OCI-LY7 (cell line): ENCODE measurements at regions not wholly inside any gene's neighbourhood (a gene's known extent, or its start where the extent isn't known, plus 50 kb on each side); places are given as distances from the start of the nearest gene placed in this dataset.

Experiments used
- BruUV-seq: library from RNA; stranded (reverse); fragments of 400-500 nt; replicated peaks from 2 replicates; lab custom pipeline; 2021; lab: Mats Ljungman, UMichigan
- CTCF ChIA-PET: fragments of 300-600 bp; sonication (Branson Sonifier 250); formaldehyde crosslinking; loops from one replicate; lab custom pipeline; 2022; ENCODE audit warnings: antibody characterized with exemption; ENCODE audit not compliant: unreplicated experiment; lab: Charles Lee
- POLR2A ChIA-PET: fragments of 300-600 bp; sonication (Branson Sonifier 250); formaldehyde crosslinking; loops from one replicate; lab custom pipeline; 2022; ENCODE audit warnings: antibody characterized with exemption; lab: Charles Lee
- DNase-seq: peaks from one replicate; pipeline ENCODE4 v3.0.0-alpha.2; 2015; ENCODE audit warnings: low spot score
- H2AFZ ChIP-seq: fragments of 200-600 bp; sonication (generic), shearing (Covaris generic); 2 replicates; pipeline ENCODE4 v1.6.1; 2014; ENCODE audit warnings: mild to moderate bottlenecking, antibody characterized with exemption, low read length, moderate library complexity
- H3K27ac ChIP-seq: fragments of 200-600 bp; sonication (generic); 2 replicates; pipeline ENCODE4 v1.5.1; 2014; ENCODE audit warnings: mixed run types, low read depth, mild to moderate bottlenecking, moderate library complexity, low read length, inconsistent platforms; ENCODE audit not compliant: poor library complexity, severe bottlenecking
- H3K36me3 ChIP-seq: fragments of 200-600 bp; sonication (generic); 2 replicates; pipeline ENCODE4 v1.6.1; 2014; ENCODE audit warnings: mild to moderate bottlenecking, antibody characterized with exemption, low read length, moderate library complexity, mixed read lengths; ENCODE audit not compliant: insufficient read depth
- H3K4me1 ChIP-seq: fragments of 200-600 bp; sonication (generic); 2 replicates; pipeline ENCODE4 v1.5.1; 2014; ENCODE audit warnings: mild to moderate bottlenecking, low read length; ENCODE audit not compliant: insufficient read depth, poor library complexity, severe bottlenecking
- H3K4me2 ChIP-seq: fragments of 200-600 bp; sonication (generic); 2 replicates; pipeline ENCODE4 v1.6.1; 2014; ENCODE audit warnings: mild to moderate bottlenecking, low read length
- H3K4me3 ChIP-seq: fragments of 200-600 bp; sonication (generic); 2 replicates; pipeline ENCODE4 v1.5.1; 2014; ENCODE audit warnings: mild to moderate bottlenecking, low read depth, low read length; ENCODE audit not compliant: poor library complexity, severe bottlenecking
- H3K79me2 ChIP-seq: fragments of 200-600 bp; sonication (generic); 2 replicates; pipeline ENCODE4 v1.6.1; 2016; ENCODE audit warnings: low read depth, mild to moderate bottlenecking, low read length, moderate library complexity, mixed read lengths; ENCODE audit not compliant: insufficient read depth
- H3K9me2 ChIP-seq: fragments of 200-600 bp; sonication (generic); 2 replicates; pipeline ENCODE4 v1.6.1; 2016; ENCODE audit warnings: mild to moderate bottlenecking, low read length, mixed read lengths; ENCODE audit not compliant: insufficient read depth
- H3K9me3 ChIP-seq: fragments of 200-600 bp; sonication (generic); 2 replicates; pipeline ENCODE4 v1.6.1; 2014; ENCODE audit warnings: mild to moderate bottlenecking, mixed run types, low read length, mixed read lengths
- H4K20me1 ChIP-seq: fragments of 200-600 bp; sonication (generic); 2 replicates; pipeline ENCODE4 v1.6.1; 2014; ENCODE audit warnings: mild to moderate bottlenecking, antibody characterized with exemption, low read length, moderate library complexity, mixed read lengths; ENCODE audit not compliant: insufficient read depth
- CTCF ChIP-seq: fragments of 200-600 bp; sonication (generic); conservative IDR thresholded peaks from 2 replicates; pipeline ENCODE4 v1.5.1; 2014; ENCODE audit warnings: mild to moderate bottlenecking, antibody characterized with exemption, low read length, moderate library complexity, mixed read lengths
- EZH2phosphoT487 ChIP-seq: fragments of 200-600 bp; sonication (generic); IDR thresholded peaks from 2 replicates; pipeline ENCODE4 v1.6.1; 2018; ENCODE audit warnings: low read depth, borderline replicate concordance, mild to moderate bottlenecking, mixed run types, antibody characterized with exemption, low read length, moderate library complexity, mixed read lengths
- intact Hi-C: fragments of 100-400 bp; cut with micrococcal nuclease; formaldehyde crosslinking; loops from one replicate; pipeline ENCODE4 v1.10.0; 2022; ENCODE audit not compliant: unreplicated experiment

- DNase-seq, result no peak
- Histone ChIP-seq H2AFZ (no peak overlapping the region), H3K4me3 (no peak overlapping the region), H3K4me1 (no peaks in the 10 kb centered on the region), H3K36me3 (no peaks in the 10 kb centered on the region), H3K27ac (no peak overlapping the region), H3K79me2 (no peaks in the 10 kb centered on the region), H3K9me3 (no peaks in the 10 kb centered on the region), H4K20me1 (no peaks in the 10 kb centered on the region), H3K9me2 (no peaks in the 10 kb centered on the region), H3K4me2 (no peak overlapping the region)
- POLR2A ChIA-PET, result no interaction called here
- CTCF ChIA-PET, result no interaction called here
- TF ChIP-seq CTCF (no peak), EZH2phosphoT487 (no peak)
- intact Hi-C loops, result no loop called here
- no TSS peak for BruUV-seq
These were observed 323.0 kb upstream of the SPANXN4 start for GRCh38 chrX:142702749-142703148.

- H2AFZ ChIP-seq, result no peak overlapping the region
- H3K4me2 ChIP-seq, result no peak overlapping the region
- no peak overlapping the region for H3K4me3 ChIP-seq
- H3K9me2 ChIP-seq, result no peaks in the 10 kb centered on the region
- H3K9me3 ChIP-seq, result no peaks in the 10 kb centered on the region
- DNase-seq, result no peak
- no peak overlapping the region for H3K27ac ChIP-seq
- H3K79me2 ChIP-seq, result no peaks in the 10 kb centered on the region
- no peak for TF ChIP-seq EZH2phosphoT487
- TF ChIP-seq CTCF, result no peak
- no peaks in the 10 kb centered on the region for H3K4me1 ChIP-seq
- no TSS peak for BruUV-seq
- ChIA-PET CTCF (no interaction called here), POLR2A (no interaction called here)
- intact Hi-C loops, result no loop called here
- no peaks in the 10 kb centered on the region for H3K36me3 ChIP-seq
- no peaks in the 10 kb centered on the region for H4K20me1 ChIP-seq
These were observed 337.5 kb upstream of the SPANXN4 start for GRCh38 chrX:142688256-142688655.

GRCh38 chrX:142686653-142687283, 339.0 kb upstream of the SPANXN4 start:
- DNase-seq, result no peak
- CTCF ChIA-PET, result no interaction called here
- Histone ChIP-seq H3K27ac (no peak overlapping the region), H3K4me3 (no peak overlapping the region), H3K4me2 (no peak overlapping the region), H3K36me3 (no peaks in the 10 kb centered on the region), H3K4me1 (no peaks in the 10 kb centered on the region), H2AFZ (no peak overlapping the region), H3K79me2 (no peaks in the 10 kb centered on the region), H3K9me3 (no peaks in the 10 kb centered on the region), H4K20me1 (no peaks in the 10 kb centered on the region), H3K9me2 (no peaks in the 10 kb centered on the region)
- intact Hi-C loops, result no loop called here
- no TSS peak for BruUV-seq
- POLR2A ChIA-PET, result no interaction called here
- TF ChIP-seq CTCF, result no peak
- TF ChIP-seq EZH2phosphoT487, result no peak
